GM21825 (cell line): ENCODE measurements at regions not wholly inside any gene's neighbourhood (a gene's known extent, or its start where the extent isn't known, plus 50 kb on each side); places are given as distances from the start of the nearest gene placed in this dataset.

Experiments used
- ATAC-seq: cut with Tn5 transposase; IDR thresholded peaks from one replicate; pipeline ENCODE4 v1.9.1; 2021; ENCODE audit warnings: mild to moderate bottlenecking, moderate library complexity; ENCODE audit not compliant: unreplicated experiment

DNA sequence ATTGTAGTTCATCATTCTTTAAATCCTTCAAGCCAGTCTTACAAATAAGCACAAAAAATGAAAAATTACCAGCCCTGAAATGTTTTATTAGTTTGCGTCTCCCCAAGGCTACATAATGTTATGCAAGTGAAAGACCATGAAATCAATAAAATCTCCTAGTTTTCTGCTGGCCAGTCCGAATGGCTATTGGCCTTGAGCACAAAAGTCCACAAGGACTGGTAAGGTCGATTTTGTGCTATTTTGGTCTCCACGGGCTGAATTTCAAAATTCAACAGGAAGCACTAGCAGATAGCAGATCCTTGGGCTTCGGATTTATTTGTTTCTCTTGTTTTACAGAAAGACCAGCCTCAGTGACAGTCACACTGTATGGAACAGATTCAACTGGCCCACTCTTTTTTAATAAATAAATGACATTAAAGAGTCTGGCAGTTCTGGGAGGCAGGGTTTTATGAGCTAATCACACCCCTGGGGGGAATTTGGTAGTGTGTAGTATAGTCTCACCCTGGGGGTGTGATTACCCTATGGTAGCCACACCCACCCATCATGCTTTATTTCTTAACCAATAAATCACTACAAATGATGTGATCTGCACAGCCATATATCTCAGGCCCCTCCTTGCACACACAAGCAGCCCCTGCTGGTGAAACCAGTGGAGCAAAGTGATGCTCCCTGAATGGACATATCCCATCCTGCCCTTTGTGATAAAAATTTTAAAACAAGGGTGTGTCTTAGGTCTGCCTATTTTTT is 51.1 kb upstream of the TMEM33 start:
- no peak for ATAC-seq

DNA sequence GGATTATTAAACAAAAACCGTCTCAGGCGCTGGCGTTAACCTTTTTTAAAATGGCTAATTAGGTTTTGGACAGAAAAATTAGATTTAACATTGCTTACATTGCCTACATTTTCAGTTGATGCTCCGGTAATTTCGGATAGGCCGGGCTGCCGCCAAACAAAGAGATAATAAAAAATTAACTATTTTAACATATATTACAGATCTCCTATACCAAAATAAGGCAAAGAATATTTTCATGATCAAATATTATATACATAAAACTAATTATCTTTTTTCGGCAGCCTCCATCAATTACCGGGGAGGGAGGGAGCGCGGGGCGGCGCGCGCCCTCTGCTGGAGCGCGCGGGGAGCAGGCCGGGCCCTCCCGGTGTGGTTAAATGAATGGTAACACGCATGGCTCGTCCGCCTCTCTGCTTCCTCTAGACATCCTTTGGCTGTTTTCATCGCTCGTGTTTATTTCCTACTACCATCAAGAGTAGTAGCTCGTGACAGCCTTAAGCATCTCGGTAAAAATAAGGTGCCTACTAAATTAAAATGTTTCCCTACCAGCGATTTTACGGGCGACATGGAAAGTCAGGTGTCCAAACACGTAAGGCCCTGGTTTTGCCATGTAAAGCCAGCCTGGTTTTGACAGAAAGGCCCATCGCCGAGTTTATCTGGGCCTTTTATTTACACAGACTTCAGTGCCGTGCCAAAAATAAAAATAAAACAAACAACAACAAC is 52.4 kb upstream of the TMEM33 start:
- peak; percentile 78 for ATAC-seq

DNA sequence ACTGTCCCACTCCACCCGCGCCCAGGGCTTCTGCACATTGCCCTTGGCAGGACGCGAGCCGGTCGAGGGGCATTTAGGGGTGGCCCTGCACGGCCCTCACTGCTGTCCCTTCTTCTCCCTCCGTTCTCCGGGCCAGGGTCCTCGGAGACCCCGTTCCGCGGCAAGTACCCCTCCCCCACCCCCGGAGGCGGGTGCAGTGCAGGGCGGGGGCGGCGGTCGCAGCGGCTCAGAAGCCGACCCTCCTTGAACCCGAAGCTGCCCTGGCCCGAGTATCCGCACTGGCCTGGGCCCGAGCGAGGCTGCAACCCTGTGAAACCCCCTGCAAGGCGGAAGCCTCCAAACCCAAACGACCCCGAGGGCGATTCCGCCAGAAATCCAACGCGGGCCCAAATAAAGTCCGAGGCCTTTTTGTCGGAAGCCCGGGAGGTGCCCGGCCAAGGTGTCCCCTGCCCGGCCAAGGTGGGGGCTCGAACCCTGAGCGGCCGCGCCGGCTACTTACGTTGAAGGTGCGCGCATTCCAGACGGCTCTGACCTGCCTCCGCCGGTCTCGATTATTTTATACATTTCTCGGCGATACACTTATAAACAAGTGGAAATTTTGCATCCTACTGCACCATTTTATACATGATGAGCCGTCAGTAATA is 53.1 kb upstream of the TMEM33 start:
- ATAC-seq: no peak

DNA sequence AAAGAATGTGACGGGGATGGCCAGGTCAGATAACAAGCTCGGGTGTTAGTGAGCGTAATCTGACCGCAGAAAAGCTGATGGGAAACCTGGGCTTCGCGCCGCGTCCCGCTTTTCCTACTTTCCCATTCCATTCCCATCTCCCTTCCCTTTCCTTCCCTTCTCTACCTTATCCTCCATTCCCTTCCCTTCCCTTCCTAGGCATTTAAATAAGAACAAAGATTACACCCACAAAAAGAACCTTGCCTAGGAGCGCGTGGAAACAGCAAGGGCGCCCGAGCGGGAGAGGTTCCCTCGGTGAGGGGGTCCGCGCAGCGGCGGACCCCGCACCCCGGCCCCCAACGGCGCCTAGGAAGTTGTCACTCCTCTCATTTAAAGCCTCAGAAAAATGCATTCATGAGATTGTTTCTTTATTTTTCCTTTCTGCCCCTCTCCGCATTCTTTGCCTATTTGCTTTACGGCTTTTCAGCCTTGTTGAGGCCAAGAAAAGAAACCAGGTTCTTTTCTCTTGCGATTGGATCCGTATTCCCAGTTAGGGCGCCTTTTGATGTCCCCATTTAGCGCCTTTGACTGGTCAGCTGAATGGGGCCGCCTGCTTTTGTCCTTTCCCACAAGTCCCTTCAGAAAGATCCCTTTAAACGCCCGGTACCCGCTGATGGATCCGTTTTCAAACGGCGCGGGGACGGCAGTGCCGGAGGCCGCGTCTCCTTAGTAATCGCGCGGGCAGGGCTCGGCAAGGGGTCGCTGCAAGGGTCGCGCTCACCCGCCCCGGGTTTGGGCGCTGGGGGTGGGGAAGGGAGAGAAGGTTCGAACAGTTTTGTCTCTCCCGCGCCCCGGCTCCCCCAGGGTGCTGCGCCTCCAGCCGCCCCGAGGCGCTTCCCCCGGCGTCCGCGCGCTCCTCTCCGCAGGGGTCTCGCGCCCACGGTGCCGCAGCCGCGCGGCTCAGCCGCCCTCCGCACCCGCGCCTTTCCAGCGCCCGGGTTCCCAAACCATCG is 54.1 kb upstream of the TMEM33 start:
- no peak for ATAC-seq

DNA sequence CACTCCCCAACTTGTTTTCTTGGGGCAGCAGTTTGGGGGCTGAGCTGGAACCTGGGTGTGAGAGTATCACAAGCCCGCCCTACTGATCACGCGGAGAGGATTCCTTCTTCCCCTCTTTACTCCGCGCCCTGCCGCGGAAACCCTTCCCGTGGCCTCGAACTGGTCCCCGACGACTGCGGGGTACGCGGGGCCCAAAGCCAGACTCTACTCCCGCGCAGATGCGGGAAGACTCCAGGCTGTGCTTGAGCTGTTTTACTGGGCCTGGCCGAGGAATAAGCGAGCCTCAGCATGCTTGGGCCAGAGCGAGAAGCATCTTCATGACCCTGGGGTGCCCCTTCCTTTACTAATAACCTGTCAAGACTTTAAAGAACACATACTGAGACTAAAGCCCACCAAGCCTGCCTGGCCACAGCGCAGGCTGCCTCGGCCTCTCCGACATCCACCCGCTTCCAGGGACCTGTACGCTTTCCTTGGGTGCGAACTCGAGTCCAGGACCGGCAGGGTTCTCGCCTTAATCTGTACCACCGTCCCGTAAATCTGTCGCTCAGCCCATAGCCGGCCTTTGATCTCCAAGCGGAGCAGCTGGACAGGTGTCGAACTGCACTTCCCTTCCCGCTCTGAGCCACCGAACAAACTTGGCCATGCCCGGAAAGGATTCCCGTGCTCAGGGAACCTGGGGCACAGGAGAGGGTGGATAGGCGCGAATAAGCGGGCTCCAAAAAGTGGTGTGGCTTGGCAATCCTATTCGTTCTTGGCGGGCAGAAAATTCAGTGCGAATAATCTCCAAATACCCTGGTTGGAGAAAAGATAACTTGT is 55.0 kb upstream of the TMEM33 start:
- no peak for ATAC-seq

DNA sequence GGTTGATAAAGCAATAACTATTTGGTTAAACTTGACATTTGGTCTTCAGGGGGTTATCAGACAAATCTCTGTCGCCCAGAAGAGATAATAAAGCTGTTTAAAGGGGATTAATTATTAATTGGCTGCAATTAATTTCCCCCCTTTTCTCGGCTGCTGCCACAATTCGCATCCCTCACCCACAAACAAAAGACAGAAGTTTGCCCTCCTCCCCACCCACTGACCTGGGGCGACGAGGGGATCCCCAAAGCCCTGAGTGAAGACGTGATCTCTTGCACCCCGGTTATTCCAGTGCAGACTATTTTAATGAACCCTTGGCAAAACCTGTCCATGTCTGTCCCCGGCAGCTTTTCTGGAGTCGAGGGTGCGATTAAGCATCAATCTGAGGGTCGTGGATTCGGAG is 55.7 kb upstream of the TMEM33 start:
- no peak for ATAC-seq

DNA sequence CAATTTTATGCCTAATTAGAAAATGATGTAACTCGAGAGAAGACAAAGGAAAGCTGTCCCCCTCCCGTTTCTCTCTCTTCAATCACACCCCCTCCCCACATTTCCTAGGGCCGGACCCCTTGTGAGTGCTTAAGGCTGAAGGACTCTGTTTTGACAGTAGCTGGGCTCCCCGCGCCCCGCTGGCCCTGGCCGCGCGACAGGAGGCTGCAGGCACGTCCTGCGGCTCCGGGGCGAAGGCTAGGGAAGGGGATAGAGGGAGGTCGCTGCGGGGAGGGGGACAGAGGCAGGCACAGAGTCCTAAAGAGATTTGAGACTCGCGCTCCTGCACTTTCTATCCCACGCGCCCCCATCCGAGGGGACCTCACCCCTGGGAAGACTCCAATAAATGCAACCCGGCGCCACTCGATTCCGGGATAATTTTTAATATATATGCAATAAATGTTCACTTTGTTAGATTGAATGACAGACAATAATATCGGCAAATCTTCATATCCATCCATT is 56.2 kb upstream of the TMEM33 start:
- no peak for ATAC-seq

DNA sequence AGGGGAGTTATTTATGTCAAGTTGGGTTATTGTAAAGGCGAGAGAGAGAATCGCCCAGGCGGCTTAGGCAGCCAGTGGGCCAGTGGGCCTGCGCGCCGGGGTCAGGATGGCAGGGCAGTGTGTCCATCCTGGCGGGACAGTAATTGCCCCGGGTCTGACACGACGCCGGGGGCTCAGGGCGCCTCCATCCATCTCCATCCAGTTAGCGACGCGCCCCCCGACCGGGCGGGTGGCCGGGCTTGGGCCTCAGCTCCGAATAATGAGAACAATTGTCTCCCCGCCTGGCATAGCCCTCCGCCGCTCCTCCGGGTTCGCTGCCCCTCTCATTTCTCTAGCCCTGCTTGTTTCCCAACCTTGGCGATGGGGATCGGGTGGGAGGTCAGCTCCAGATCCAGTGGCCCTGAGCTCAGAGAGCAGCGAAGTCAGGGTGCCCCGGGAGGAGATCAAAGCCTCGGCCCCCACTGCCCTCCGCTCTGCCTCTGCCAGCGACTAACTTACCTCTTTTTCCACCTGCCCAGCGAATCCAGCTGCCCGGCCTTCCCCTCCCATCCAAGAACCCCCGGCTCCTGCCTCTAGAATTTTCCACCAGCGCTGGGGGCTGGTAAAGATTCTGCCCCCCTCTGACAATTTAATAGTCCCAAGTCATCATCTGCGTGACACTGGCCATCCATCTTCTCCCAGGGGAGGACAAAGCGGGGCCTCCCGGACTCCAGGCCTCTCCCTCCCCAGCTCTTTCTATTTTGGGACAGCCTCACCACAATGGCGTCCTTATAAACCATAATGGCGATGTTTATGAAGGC is 56.9 kb upstream of the TMEM33 start:
- ATAC-seq: no peak

DNA sequence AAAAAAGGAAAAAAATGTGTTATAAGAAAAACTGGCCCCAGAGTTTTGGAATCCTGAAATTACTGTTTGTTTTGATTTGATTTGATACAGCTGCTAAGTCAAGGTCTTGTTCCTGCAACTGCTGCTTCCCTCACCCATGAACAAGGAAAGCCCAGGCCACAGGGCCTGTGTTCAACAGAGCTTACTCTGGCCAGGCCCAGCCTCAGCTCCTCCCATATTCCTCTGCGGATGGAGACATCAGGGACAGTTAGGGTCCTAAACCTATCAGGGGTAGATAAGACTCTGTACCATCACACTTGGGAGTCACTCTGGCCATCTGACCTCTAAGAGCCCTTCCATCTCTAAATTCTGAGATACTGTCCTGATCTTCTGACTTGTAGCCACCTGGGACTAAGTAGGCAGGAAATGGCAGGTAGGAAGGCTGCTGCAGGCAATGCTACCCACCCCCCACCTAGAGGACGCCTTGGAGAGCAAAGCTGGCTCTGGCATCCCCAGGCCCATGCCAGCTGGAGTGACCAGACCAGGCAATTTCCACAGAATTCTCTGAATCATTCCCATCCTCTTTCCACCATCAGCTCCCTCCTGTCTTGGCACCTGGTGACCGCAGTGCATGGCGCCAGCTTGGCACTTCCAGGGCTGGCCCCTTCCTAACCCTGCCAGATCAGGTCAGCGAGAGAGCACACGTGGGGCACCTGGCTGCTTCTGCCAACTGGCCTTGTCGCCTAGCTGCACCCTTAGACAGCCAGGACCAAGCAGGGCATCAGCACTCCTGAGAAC is 58.0 kb upstream of the TMEM33 start:
- ATAC-seq: no peak

DNA sequence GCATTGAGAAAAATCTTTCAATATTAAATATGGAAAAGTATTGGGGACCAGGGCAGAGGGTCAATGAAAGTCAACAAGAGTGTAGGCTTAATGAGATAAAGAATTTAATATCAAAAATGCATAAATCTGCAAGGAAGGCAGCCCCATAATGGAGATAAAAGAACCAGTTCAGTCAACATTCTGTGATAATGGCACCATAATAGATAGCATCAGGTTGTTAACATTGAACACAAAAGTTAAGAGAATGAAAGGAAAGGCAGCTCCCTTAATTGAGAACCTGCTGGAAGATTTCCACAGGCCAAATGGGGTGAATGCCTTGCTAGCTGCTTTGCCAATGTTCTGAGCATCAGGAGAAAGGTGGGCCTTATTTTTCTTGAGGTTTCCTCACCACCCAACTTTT is 60.4 kb upstream of the TMEM33 start:
- ATAC-seq: no peak

DNA sequence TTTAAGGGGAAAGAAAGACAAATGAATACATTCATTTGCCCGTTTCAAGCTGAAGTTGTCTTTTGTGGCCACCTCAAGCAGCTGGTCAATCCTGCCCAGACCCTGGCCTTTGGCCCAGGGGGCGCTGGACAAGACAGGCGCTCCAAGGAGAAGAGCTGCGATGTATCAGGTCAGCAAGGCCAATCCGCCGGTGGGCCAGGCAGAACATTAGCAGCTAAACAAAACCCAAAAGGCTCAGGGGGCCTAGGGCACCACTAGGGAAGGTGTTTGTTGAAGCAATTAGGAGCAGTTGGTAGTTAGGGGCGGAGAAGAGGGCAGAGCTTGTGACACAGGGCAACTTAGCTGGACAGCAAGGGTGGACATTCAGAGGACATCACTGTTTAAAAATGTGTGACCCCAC is 60.8 kb upstream of the TMEM33 start:
- no peak for ATAC-seq

DNA sequence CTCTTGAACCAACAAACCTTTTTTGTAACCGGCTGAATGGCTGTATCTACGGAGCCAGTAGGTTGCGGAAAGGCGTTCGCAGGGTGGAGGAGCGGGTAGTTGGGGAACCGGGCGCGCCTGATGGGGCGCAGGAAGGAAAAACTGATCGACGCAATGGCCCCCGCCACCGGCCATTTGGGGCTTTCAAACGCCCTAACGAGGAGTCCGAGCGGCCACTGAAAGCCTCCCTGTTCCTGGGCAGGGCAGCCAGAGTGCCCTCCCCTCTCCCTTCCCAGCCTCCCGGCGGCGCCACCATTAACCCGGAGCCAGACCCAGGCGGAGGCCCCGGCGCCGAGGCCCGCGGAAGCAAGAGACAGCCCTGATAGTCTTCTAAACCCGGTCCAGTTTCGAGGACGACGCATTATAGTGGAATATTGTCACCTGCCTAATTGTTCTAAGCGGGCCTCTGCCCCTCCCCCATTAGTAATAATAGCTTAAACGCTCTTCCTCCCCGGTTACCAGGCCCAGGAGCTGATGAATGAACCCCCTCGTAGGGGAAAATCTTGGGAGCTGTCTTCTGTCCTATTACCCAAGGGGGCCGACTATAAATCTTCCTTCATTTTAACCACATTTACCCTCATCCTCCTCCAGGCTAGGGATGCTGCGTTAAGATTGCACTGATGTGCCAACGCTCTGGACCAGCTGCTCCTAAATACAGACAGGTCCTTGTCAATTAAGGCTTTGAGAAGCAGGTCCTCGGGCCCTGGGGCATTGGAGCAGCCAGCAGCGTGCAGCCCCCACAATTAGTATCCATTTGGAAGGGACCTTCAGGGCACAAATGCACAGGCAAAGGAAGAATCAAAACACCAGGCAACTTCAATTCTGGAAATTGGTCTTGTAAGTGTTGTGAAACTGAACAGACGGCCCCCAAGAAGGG is 61.6 kb upstream of the TMEM33 start:
- ATAC-seq: no peak

DNA sequence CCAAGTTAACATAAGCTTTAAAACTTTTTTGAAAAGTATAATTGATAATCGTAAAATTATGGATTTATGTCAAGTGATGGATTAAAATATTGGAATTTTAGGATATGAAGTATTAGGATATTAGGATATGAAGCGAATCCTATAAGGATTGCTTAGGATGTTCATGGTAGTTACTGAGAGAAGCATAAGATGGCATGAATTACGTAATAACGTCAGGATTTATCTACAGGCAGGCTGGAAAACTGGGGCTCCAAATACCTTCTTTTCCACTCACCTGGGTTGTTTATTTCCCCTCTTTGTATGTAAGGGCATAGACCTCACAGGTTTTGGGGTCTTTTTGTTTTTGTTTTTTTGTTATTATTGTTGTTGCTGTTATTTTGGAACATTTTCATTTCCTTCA is 65.2 kb upstream of the TMEM33 start:
- ATAC-seq: no peak

DNA sequence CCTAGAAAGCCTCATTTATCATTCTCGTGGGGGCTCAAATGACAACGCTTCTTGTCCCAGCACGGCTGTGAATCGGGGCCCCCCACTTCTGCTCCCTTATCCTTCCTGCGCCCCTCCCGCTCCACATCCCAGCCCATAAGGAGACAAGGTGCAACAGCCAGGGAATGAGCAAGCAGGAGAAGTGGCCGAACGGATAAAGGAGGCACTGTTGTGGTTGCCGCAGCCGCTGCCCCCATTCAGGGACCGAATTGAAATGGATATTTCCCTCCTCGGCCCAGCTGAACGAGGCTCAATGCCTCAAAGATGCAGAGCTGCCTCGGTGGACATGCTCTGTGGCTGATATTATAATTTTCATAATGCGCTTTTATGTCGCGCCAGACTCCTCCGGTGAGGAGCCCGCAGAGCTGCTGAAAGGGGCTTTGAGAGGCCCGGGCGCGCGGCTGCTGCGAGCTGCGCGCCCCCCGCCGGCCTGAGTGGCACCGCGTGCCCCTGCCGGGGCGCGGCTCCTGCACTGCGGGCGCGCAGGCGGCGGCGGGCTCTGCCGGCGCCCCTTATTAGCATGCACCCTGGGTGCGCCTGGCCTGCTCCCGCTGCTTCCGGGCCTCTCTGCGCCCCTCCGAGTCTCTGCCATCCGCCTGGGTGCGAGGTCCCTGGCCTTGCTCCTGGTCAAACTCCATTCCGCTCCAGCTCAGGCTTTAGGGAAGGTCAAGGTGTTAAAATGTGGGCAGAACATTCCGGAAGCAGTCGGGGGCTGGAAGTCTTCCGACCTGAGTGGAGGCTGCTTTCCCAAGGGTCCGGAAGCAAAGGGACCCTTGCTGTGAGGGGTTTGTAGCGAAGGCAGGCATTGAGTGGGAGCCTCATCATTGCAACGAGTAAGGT is 68.2 kb upstream of the TMEM33 start:
- ATAC-seq: no peak

DNA sequence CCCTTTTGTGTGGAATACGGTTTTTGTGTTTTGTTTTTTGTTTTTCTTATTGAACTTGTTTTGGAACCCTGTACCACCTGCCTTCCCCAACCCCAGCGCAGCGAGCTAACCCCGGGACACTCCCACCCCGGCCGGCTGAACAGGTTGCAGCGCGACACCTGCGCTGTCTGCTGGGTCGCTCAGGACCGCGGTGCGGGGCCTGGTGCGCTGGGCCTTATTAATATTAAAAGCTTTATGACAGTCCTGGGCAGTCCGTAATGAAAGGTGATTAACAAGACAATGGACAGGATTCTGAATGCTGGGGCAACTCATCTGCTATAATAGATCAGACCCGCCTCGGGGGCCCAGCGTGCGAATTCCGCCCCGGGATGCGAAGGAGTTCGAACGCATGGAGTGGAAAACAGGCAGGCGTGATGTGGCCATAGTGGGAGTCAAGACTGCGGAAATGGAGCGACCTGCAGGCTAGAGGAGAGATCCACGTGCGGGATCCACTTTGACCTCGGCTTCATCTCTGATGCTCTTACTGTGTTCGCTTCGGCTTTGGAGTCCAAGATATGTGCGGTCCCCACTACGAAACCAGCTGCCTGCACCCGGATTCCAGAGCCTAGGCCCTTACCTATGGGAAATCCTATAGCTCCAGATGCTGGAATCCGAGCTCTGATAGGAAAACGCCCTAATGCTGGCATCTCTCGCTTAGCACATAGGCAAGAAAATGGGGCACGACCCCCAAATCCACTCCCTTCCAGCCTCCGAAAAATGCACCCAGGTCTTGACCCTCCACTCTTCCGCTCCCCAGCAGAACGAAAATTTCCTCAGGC is 69.0 kb upstream of the TMEM33 start:
- ATAC-seq: no peak
